Left lung (tissue), 4 donors: ENCODE measurements at regions not wholly inside any gene's neighbourhood (a gene's known extent, or its start where the extent isn't known, plus 50 kb on each side); places are given as distances from the start of the nearest gene placed in this dataset.

ENCODE experiments used
- ATAC-seq: fragments of 200-7000 bp; cut with Tn5 transposase; one replicate; pipeline ENCODE4 v1.9.1; 2020; ENCODE audit warnings: moderate library complexity
- DNase-seq, 4 donors: peaks; one replicate each; pipeline ENCODE4 v3.0.0-alpha.2; 2013 to 2020
- H3K27ac ChIP-seq, 2 donors: fragments of 200-600 bp; sonication (generic) in 1 of 2; one replicate each; pipeline versions ENCODE4 v1.5.0 to v1.8.0; 2020 to 2021
- H3K27me3 ChIP-seq, 2 donors: fragments of 200-600 bp; sonication (generic) in 1 of 2; one replicate each; pipeline versions ENCODE4 v1.5.0 to v1.8.0; 2020 to 2021
- H3K36me3 ChIP-seq, 2 donors: fragments of 200-600 bp; sonication (generic) in 1 of 2; one replicate each; pipeline versions ENCODE4 v1.5.0 to v1.8.0; 2020 to 2021
- H3K4me1 ChIP-seq, 2 donors: fragments of 200-600 bp; one replicate each; pipeline ENCODE4 v1.8.0; 2021
- H3K4me3 ChIP-seq, 2 donors: fragments of 200-600 bp; sonication (generic) in 1 of 2; one replicate each; pipeline versions ENCODE4 v1.5.0 to v1.8.0; 2020 to 2021; ENCODE audit warnings: mild to moderate bottlenecking in 1 of 2
- H3K9me3 ChIP-seq, 2 donors: fragments of 200-600 bp; sonication (generic) in 1 of 2; one replicate each; pipeline versions ENCODE4 v1.5.0 to v1.8.0; 2020 to 2021
- CTCF ChIP-seq, 2 donors: fragments of 200-600 bp; sonication (generic) in 1 of 2; IDR thresholded peaks; one replicate each; pipeline versions ENCODE4 v1.5.0 to v1.8.0; 2021; ENCODE audit warnings: antibody characterized with exemption in 2 of 2
- intact Hi-C, 2 donors: fragments of 100-400 bp; cut with DNase I; formaldehyde crosslinking; loops; one replicate each; pipeline versions ENCODE4 v1.11.2 to v1.14.2; 2022
- donor health status: DM: no; HTN: yes; CAD: no.
- donor health status: DM: no; HTN: no; CAD: no.

DNA sequence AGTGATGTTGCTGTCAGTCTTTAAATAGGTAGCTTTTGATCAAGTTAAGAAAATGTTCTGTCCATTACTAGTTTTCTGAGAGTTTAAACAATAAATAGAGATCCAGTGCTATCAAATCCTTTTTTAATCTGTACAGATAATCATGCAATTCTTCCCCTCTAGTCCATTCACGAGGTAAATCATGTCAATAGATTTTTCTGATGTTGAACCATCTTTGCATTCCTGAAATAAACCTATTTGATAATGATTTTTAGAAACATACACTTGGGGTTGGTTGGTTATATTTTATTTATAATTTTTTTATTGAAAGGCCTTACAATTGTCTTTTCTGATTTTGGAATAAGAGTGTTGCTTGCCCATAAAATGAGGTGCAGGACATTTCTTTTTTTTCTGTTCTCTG, 95.0 kb downstream of the FAM53A start:
- no peaks in the 10 kb centered on the region for H3K36me3 ChIP-seq
- H3K9me3 ChIP-seq = peaks cover 0 to 35% of the 10 kb centered on the region in 2 donors
- H3K27me3 ChIP-seq = peaks cover 5 to 18% of the 10 kb centered on the region in 2 donors
- no peak overlapping the region for H3K4me3 ChIP-seq
- no peaks in the 10 kb centered on the region for H3K4me1 ChIP-seq
- ATAC-seq = no peak
- intact Hi-C loops = no loop called here
- TF ChIP-seq CTCF (IDR thresholded peaks at IDR 0.05) = no peak
- no peak overlapping the region for H3K27ac ChIP-seq
- DNase-seq = no peak

DNA sequence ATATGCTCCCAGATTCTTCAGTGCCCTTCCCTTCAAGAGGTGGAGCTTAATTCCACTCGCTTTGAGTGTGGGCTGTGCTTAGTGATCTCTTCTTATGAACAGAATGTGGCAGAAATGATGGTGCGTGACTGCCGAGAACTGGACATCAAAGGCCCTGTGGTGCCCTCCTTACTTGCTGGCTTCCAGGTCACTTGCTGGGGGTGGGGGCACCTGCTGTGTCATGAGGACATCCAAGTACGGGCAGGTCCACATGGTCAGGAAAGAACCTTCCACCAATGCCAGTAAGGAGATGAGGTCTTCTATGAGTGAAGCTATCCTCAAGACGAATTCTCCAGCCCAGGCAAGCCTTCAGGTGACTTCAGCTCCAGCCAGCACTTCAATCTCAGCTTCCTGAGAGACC, 95.8 kb downstream of the FAM53A start:
- ATAC-seq = no peak
- Histone ChIP-seq H3K27me3 (peaks cover 0 to 12% of the 10 kb centered on the region in 2 donors), H3K4me1 (no peaks in the 10 kb centered on the region), H3K36me3 (no peaks in the 10 kb centered on the region), H3K9me3 (peaks cover 0 to 35% of the 10 kb centered on the region in 2 donors), H3K4me3 (no peak overlapping the region), H3K27ac (no peak overlapping the region)
- DNase-seq = peak in 1 of 4 donors; percentile 41
- no peak for TF ChIP-seq CTCF (IDR thresholded peaks at IDR 0.05)
- intact Hi-C loops = no loop called here

DNA sequence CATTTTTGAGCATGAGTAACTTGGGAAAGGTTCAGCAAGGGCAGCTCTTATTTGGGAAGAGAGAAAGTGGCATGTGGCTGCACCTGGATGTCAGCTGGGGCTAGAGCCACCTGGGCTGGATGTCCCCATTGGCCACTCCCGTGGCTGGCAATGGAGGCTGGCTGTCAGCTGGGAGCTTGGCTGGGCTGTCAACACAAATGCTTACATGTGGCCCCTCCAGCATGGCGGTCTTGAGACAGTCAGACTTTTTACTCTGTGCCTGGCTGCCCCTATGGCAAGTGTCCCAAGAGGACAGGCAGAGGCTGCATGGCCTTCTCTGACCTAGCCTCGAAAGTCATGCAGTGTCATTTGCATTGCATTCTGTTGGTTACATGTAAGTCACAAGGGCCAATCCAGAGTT, 99.6 kb downstream of the FAM53A start:
- Histone ChIP-seq H3K4me3 (no peak overlapping the region), H3K4me1 (peaks cover 4 to 8% of the 10 kb centered on the region in 2 donors), H3K27me3 (no peaks in the 10 kb centered on the region), H3K9me3 (peaks cover 0 to 11% of the 10 kb centered on the region in 2 donors), H3K27ac (no peak overlapping the region), H3K36me3 (no peaks in the 10 kb centered on the region)
- ATAC-seq (no peak), DNase-seq (peak in 1 of 4 donors; percentile 43)
- intact Hi-C loops = no loop called here
- TF ChIP-seq CTCF (IDR thresholded peaks at IDR 0.05) = no peak

GRCh38 chr4:1583859-1584258, 100.3 kb downstream of the FAM53A start:
- no peak overlapping the region for H3K27ac ChIP-seq
- no peaks in the 10 kb centered on the region for H3K27me3 ChIP-seq
- intact Hi-C loops = no loop called here
- no peaks in the 10 kb centered on the region for H3K36me3 ChIP-seq
- ATAC-seq (no peak), DNase-seq (no peak)
- peaks cover 0 to 5% of the 10 kb centered on the region in 2 donors for H3K9me3 ChIP-seq
- TF ChIP-seq CTCF (IDR thresholded peaks at IDR 0.05) = no peak
- H3K4me3 ChIP-seq = no peak overlapping the region
- peaks cover 5 to 8% of the 10 kb centered on the region in 2 donors for H3K4me1 ChIP-seq

DNA sequence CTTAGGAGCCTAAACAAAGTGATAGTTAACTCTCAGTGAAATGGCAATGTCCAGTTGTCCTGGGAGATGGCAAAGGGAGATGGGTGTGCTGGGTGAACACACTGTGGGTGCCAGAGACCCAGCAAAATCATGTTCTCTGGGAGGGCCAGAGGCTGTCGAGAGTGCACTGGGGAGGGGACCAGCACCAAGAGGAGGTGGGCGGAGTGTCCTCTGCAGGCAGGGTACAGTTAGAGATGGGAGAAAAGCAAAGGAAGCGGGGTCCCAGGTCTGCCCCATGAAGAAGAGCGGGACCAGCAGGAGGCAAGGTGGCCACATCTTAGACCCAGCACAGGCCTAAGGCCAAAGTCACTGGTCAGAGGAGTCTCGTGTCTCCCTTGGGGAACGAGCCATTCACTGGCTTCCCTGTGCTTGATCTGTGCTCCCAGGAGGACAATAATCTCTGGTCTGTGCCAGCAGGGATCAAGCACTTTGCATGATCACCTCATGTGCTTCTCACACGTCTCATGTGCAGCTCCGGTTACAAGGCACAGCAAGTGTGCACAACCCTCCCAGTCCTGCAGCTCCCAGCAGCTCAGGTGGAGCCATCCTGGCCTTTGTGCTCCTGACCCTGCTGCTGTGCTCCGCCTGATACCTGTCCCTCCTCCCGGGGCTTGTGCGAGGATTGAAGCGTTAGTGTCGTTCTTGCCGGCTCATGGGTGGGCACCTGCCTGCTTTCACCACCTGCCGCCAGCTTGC, 100.9 kb downstream of the FAM53A start:
- H3K4me3 ChIP-seq = no peak overlapping the region
- H3K36me3 ChIP-seq = no peaks in the 10 kb centered on the region
- no peak for TF ChIP-seq CTCF (IDR thresholded peaks at IDR 0.05)
- H3K9me3 ChIP-seq = no peaks in the 10 kb centered on the region
- DNase-seq (peak in 1 of 4 donors; percentile 52), ATAC-seq (no peak)
- H3K4me1 ChIP-seq = peaks cover 5 to 8% of the 10 kb centered on the region in 2 donors
- intact Hi-C loops = no loop called here
- no peak overlapping the region for H3K27ac ChIP-seq
- H3K27me3 ChIP-seq = no peaks in the 10 kb centered on the region
